ENCODE measurements at regions not wholly inside any gene's neighbourhood (a gene's known extent, or its start where the extent isn't known, plus 50 kb on each side); places are given as distances from the start of the nearest gene placed in this dataset.

- TF ChIP-seq CTCF (conservative IDR thresholded peaks at IDR 0.05) (no peak), EZH2 (IDR thresholded peaks at IDR 0.05; ENCODE audit: low read depth) (no peak)
Observed at GRCh38 chr7:119969763-119970162, 303.2 kb upstream of the KCND2 start.
